ENCODE measurements at regions not wholly inside any gene's neighbourhood (a gene's known extent, or its start where the extent isn't known, plus 50 kb on each side); places are given as distances from the start of the nearest gene placed in this dataset.

DNA sequence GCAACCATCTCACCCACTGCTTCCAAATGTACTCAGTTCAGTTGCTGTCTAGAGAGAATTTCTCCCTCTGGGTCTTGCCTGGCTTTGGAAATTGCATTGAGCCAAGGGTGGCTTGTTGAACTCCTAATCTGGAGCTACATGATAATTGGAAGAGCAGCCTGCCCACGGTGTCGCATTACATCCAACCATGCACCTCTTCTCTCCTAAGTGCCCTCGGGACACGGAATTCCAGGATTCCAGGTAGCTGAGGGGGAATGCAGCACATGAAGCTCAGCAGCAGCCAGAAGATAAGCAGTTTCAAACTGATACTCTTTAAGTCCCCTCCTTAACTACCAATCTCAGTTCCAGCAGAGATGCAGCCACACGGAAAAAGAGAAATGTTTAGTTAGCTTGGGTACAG is 509.4 kb upstream of the KLF4 start:
- ChIA-PET POLR2A (no interaction called here), CTCF (interaction anchor here (1.1 kb wide), 1 partner anchor 15 kb away, joined by 3 read pairs; no protein-coding TSS in a partner anchor)
- Histone ChIP-seq H3K4me2 (ENCODE audit: insufficient read depth, low read length) (no peak overlapping the region), H3K9me1 (replicated peaks; ENCODE audit: control insufficient read depth, extremely low read depth, insufficient read depth, low read length) (no peaks in the 10 kb centered on the region), H3K27ac (ENCODE audit: insufficient read depth, low read depth, low read length) (no peak overlapping the region), H3K36me3 (ENCODE audit: control insufficient read depth in 2 of 2, extremely low read depth in 1 of 2, insufficient read depth in 2 of 2, low read length in 2 of 2) (no peaks in the 10 kb centered on the region), H3K79me2 (ENCODE audit: control insufficient read depth, insufficient read depth, low read length) (no peaks in the 10 kb centered on the region), H3K4me3 (replicated peaks in 1 of 3; ENCODE audit: insufficient read depth in 1 of 3, low read depth in 1 of 3, low read length in 3 of 3) (no peak overlapping the region), H3K27me3 (ENCODE audit: control insufficient read depth in 2 of 2, insufficient read depth in 2 of 2, low read length in 2 of 2) (no peaks in the 10 kb centered on the region), H3K9ac (replicated peaks; ENCODE audit: extremely low read depth, insufficient read depth, low read length) (no peak overlapping the region), H3K9me3 (replicated peaks; ENCODE audit: control insufficient read depth, insufficient read depth, low read length) (no peaks in the 10 kb centered on the region), H4K20me1 (replicated peaks; ENCODE audit: control insufficient read depth, extremely low read depth, insufficient read depth, low read length) (no peaks in the 10 kb centered on the region), H2AFZ (ENCODE audit: low read depth, low read length) (no peak overlapping the region), H3K4me1 (ENCODE audit: control insufficient read depth, extremely low read depth, insufficient read depth, low read length) (no peaks in the 10 kb centered on the region)
- FAIRE-seq, result no peak
- no peak for TF ChIP-seq EZH2 (IDR thresholded peaks at IDR 0.05; ENCODE audit: borderline replicate concordance, low read depth, low read length, severe bottlenecking)
- no peak for TF ChIP-seq GATA2 (IDR thresholded peaks at IDR 0.05; ENCODE audit: insufficient read depth, insufficient read length, low read depth, low read length)
- TF ChIP-seq MYC (IDR thresholded peaks at IDR 0.05; ENCODE audit: low read depth, low read length), result no peak
- TF ChIP-seq, protein P1, sequence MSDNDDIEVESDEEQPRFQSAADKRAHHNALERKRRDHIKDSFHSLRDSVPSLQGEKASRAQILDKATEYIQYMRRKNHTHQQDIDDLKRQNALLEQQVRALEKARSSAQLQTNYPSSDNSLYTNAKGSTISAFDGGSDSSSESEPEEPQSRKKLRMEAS (IDR thresholded peaks at IDR 0.05; ENCODE audit: insufficient read depth, insufficient read length), result no peak
- TF ChIP-seq JUN (IDR thresholded peaks at IDR 0.05; ENCODE audit: borderline replicate concordance, insufficient read depth, insufficient read length, low read depth), result no peak
- no peak for TF ChIP-seq POLR2A (IDR thresholded peaks at IDR 0.05; ENCODE audit: low read depth, low read length)
- TF ChIP-seq POLR2AphosphoS5 (IDR thresholded peaks at IDR 0.05; ENCODE audit: insufficient read depth, low read depth, low read length), result no peak
- TF ChIP-seq, protein P2, sequence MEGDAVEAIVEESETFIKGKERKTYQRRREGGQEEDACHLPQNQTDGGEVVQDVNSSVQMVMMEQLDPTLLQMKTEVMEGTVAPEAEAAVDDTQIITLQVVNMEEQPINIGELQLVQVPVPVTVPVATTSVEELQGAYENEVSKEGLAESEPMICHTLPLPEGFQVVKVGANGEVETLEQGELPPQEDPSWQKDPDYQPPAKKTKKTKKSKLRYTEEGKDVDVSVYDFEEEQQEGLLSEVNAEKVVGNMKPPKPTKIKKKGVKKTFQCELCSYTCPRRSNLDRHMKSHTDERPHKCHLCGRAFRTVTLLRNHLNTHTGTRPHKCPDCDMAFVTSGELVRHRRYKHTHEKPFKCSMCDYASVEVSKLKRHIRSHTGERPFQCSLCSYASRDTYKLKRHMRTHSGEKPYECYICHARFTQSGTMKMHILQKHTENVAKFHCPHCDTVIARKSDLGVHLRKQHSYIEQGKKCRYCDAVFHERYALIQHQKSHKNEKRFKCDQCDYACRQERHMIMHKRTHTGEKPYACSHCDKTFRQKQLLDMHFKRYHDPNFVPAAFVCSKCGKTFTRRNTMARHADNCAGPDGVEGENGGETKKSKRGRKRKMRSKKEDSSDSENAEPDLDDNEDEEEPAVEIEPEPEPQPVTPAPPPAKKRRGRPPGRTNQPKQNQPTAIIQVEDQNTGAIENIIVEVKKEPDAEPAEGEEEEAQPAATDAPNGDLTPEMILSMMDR (IDR thresholded peaks at IDR 0.05; ENCODE audit: extremely low read depth in 1 of 2, insufficient read depth in 1 of 2, low read depth in 1 of 2, low read length in 2 of 2), result no peak
- TF ChIP-seq FOS (IDR thresholded peaks at IDR 0.05; ENCODE audit: borderline replicate concordance, insufficient read depth, low read length), result no peak
- DNase-seq (ENCODE audit: low read depth, low spot score), result no peak
- dilution Hi-C loops (cut with MboI; ENCODE audit: extremely low pct_ligation_motif_present, low sequenced_read_pairs) (no loop called here), intact Hi-C loops (cut with micrococcal nuclease) (loop anchor here (10.0 kb wide), 1 partner anchor 276 kb away; no protein-coding TSS in a partner anchor)
- no TSS peak for BruUV-seq (replicated peaks)

All from endothelial cell of umbilical vein (primary cell).